HTR-8/SVneo (cell line): ENCODE measurements at regions not wholly inside any gene's neighbourhood (a gene's known extent, or its start where the extent isn't known, plus 50 kb on each side); places are given as distances from the start of the nearest gene placed in this dataset.

Source experiments
- DNase-seq: peaks from one replicate; pipeline ENCODE4 v3.0.0; 2011; ENCODE audit warnings: low spot score, mixed read lengths; ENCODE audit not compliant: insufficient read length
- FAIRE-seq: peaks from 2 replicates; lab custom pipeline; 2011; peaks lifted over from hg19 to GRCh38; lab: Jason Lieb, UNC

GRCh38 chr3:111307676-111308075, 234.3 kb upstream of the CD96 start:
- DNase-seq (no peak), FAIRE-seq (no peak)

- FAIRE-seq = no peak
- DNase-seq = no peak
Measured at GRCh38 chr3:111311126-111311525, 230.9 kb upstream of the CD96 start.

DNA sequence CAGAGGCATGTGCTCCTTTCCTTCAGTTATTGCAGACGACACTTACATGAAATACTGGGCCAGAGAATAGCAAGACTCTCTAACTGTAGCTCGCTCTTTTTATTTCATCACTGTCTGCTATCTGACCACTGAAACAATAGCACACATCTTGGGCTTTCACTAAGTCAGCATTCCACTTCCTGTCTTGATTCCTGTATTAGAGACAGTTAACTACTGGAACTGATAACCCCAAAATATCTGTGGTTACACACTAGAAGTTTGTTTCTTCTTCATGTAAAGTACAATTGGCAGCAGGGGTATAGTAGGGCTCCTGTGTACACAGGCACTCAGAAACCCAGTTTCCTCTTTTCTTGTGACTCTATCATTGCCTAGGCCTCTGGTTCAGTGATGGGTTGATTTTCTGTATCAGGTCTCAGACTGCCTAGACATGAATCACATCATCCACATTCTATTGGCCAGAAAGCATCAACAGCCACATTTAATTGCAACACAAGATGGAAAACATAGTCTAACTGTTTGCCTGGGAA, 230.2 kb upstream of the CD96 start:
- FAIRE-seq = no peak
- no peak for DNase-seq

GRCh38 chr3:111314181-111314873, 227.7 kb upstream of the CD96 start:
- FAIRE-seq (no peak), DNase-seq (no peak)

- DNase-seq (no peak), FAIRE-seq (no peak)
Measured at GRCh38 chr3:111314898-111315297, 227.1 kb upstream of the CD96 start.

GRCh38 chr3:111315930-111316587, 225.9 kb upstream of the CD96 start:
- FAIRE-seq (no peak), DNase-seq (peak; percentile 26)

- FAIRE-seq = no peak
- DNase-seq = no peak
Measured at GRCh38 chr3:111318289-111318688, 223.7 kb upstream of the CD96 start.

- no peak for FAIRE-seq
- DNase-seq = no peak
Measured at GRCh38 chr3:111319598-111319997, 222.4 kb upstream of the CD96 start.

DNA sequence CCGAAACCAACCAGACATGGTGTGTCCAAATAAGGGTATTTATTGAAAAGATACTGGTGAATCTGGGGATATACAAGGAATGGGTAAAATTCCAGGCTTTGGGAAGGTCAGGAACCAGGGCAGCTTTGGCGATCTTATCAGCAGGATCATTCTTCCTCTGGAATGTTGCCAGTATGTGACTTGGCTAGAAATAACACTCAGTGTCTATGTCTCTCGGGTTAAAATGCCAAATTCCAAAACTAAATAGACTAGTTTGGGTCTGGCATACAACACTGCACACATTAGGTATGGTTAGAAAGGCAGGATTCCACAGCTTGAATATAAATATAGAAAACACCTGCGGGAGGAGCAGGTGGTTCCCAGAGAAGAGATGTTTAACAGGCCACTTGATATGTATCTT, 220.2 kb upstream of the CD96 start:
- no peak for DNase-seq
- no peak for FAIRE-seq

DNA sequence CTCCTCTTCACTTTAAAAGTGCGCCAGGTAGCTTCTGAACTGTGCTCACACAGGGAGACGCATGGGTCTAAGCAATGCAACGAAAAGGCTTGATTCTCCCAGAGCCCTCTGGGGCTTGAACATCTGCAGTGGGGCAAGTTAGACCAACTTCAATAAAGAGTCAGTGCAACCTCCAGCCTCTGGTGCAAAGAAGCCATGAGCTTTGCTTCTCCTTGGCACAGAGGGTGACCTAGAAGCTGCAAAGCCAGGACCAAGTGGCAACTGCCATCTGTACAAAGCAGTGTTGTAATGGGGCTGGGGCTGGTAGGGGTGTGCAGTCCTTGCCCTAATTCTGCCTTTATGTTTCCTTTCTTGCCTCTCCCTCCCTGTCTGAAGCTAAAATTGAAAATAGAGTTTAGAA, 219.0 kb upstream of the CD96 start:
- no peak for DNase-seq
- no peak for FAIRE-seq

DNA sequence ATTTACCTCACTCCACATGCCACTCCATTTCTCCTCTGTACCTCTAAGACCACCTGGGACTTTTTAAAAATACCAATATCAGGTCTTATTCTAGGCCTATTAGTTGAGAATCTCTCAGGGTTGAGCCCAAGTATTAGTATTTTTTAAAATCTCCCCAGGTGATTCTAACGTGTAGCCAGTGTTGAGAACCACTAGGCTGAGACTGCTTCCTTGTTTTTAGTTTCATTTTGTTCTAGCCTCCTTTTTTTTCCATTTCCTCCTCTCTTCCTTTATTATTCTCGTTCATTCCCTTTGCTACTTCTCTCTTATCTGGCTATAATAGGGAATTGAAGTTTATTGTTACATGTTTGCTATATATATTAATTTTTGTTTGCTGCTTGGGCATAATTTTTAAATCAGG, 217.8 kb upstream of the CD96 start:
- FAIRE-seq = no peak

GRCh38 chr3:111324645-111325044, 217.4 kb upstream of the CD96 start:
- FAIRE-seq (no peak), DNase-seq (no peak)

More for the DNA sequence above, 217.8 kb upstream of the CD96 start:
- no peak for DNase-seq

DNA sequence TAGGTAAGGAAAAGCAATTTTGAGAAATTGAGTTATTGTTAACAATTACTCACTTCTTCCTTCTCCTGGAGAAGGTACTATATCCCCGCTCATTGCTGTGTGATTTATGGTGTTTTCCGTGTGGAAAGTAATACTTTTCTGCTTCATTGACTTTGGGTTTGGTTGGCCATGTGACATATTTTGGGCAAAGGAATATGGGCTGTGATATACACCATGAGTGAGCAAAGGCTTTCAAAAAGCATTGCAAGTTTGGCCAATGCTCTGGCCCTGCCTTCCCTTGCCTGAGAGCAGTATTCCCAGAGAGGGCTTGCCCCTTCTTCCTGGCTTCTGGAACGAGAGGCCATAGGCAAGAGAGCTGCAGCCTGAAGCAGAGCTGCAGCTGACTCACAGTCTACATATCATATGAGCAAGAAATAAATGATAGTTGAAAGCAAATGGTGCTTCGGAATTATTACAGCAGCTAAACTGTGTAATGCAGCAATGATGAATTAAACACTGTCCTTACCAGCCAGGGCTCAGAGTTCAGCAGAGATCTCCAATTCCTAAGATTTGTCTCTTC, 216.8 kb upstream of the CD96 start:
- FAIRE-seq = no peak
- DNase-seq = no peak

DNA sequence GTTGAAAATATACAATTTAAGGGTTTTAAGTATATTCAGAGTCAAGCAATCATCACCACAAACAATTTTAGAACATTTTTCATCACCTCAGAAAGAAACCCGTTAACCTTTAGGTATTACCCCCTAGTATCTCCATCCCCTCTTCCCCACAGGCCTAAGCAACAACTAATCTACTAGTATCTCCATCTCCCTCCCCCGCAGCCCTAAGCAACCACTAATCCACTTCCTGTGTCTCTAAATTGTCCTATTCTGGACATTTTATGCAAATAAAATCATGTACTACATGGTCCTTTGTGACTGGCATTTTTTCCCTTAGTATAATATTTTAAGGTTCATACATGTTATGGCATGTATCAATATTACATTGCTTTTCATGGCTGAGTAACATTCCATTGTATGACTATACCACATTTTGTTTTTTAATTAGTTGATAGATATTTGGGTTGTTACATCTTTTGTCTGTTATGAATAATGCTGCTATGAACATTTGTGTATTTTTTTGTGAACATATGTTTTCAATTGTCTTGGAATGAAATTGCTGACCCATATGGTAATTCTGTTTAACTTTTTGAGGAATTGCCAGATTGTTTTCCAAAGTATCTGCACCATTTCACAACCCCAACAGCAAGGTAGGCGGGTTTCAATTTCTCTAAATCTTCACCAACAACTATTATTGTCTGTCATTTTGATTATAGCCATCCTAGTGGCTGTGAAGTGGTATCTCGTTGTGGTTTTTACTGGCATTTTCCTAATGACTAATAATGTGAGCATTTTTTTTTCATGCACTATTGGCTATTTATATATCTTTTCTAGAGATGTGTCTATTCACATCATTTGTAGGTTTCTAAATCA, 215.6 kb upstream of the CD96 start:
- no peak for FAIRE-seq

GRCh38 chr3:111331306-111331705, 210.7 kb upstream of the CD96 start:
- FAIRE-seq (no peak), DNase-seq (no peak)

More for the DNA sequence above, 215.6 kb upstream of the CD96 start:
- DNase-seq = no peak

DNA sequence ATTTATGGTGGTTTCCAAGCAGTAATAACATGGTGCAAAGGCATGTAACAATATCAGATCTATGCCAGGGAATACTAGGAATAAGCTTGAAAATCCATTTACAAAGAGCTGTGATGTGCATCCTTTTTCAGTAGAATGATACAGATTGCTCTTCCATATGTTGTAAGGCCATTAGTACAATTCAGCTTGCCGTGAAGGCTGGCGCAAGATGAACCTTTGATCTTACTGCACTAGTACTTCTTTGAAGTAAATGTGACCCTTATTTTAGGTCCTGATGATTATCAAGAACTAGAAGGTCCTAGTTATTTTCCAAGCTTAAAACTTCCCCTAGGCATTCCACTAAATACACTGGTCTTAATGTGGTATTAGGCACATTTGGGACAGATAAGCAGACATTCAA, 210.1 kb upstream of the CD96 start:
- no peak for DNase-seq
- FAIRE-seq = no peak

GRCh38 chr3:111332488-111333080, 209.4 kb upstream of the CD96 start:
- DNase-seq (no peak), FAIRE-seq (no peak)

GRCh38 chr3:111333642-111334041, 208.4 kb upstream of the CD96 start:
- DNase-seq (no peak), FAIRE-seq (no peak)

- no peak for FAIRE-seq
- no peak for DNase-seq
Measured at GRCh38 chr3:111335512-111336303, 206.3 kb upstream of the CD96 start.
